Smooth muscle cell (in vitro differentiated cells): ENCODE measurements at regions not wholly inside any gene's neighbourhood (a gene's known extent, or its start where the extent isn't known, plus 50 kb on each side); places are given as distances from the start of the nearest gene placed in this dataset.

ENCODE experiments used
- DNase-seq: peaks from one replicate; lab custom pipeline; 2025; ENCODE audit not compliant: unreplicated experiment; lab: John Stamatoyannopoulos, UW
- H2AFZ ChIP-seq: fragments of 200-600 bp; sonication (generic); 2 replicates; pipeline ENCODE4 v1.6.0; 2016; ENCODE audit warnings: antibody characterized with exemption, low read depth, mild to moderate bottlenecking
- H3F3A ChIP-seq: fragments of 200-600 bp; sonication (generic); 2 replicates; pipeline ENCODE4 v1.6.0; 2017; ENCODE audit warnings: antibody characterized with exemption, low read depth
- H3K27ac ChIP-seq: fragments of 200-600 bp; sonication (generic); 2 replicates; pipeline ENCODE4 v1.5.1; 2016; ENCODE audit warnings: low read depth, mild to moderate bottlenecking
- H3K27me3 ChIP-seq: fragments of 200-600 bp; sonication (generic); 2 replicates; pipeline ENCODE4 v1.6.1; 2016; ENCODE audit warnings: low read depth, mild to moderate bottlenecking
- H3K36me3 ChIP-seq: fragments of 200-600 bp; sonication (generic); 2 replicates; pipeline ENCODE4 v1.5.1; 2016; ENCODE audit warnings: low read depth
- H3K4me1 ChIP-seq: fragments of 200-600 bp; sonication (generic); 2 replicates; pipeline ENCODE4 v1.5.1; 2016; ENCODE audit warnings: low read depth
- H3K4me2 ChIP-seq: fragments of 200-600 bp; sonication (generic); 2 replicates; pipeline ENCODE4 v1.6.0; 2016; ENCODE audit warnings: mild to moderate bottlenecking
- H3K4me3 ChIP-seq: fragments of 200-600 bp; sonication (generic); 2 replicates; pipeline ENCODE4 v1.5.1; 2016; ENCODE audit warnings: mild to moderate bottlenecking
- H3K79me2 ChIP-seq: fragments of 200-600 bp; sonication (generic); 2 replicates; pipeline ENCODE4 v1.6.0; 2016; ENCODE audit warnings: low read depth, mild to moderate bottlenecking
- H3K9ac ChIP-seq: fragments of 200-600 bp; sonication (generic); 2 replicates; pipeline ENCODE4 v1.6.0; 2016; ENCODE audit warnings: low read depth
- H3K9me3 ChIP-seq: fragments of 200-600 bp; sonication (generic); replicated peaks from 2 replicates; pipeline ENCODE4 v1.5.1; 2016; ENCODE audit warnings: low read depth
- H4K20me1 ChIP-seq: fragments of 200-600 bp; sonication (generic); 2 replicates; pipeline ENCODE4 v1.6.0; 2016; ENCODE audit warnings: low read depth
- CTCF ChIP-seq: fragments of 200-600 bp; sonication (generic); IDR thresholded peaks from 2 replicates; pipeline ENCODE4 v1.5.1; 2017; ENCODE audit warnings: borderline replicate concordance, mild to moderate bottlenecking, antibody characterized with exemption; ENCODE audit not compliant: insufficient read depth, poor library complexity, severe bottlenecking
- WGBS: methylation state at CpG from one replicate; pipeline ENCODE4 v1.1.7; 2016; ENCODE audit warnings: low lambda C conversion rate; 5-methylcytosine and 5-hydroxymethylcytosine counted together

DNA sequence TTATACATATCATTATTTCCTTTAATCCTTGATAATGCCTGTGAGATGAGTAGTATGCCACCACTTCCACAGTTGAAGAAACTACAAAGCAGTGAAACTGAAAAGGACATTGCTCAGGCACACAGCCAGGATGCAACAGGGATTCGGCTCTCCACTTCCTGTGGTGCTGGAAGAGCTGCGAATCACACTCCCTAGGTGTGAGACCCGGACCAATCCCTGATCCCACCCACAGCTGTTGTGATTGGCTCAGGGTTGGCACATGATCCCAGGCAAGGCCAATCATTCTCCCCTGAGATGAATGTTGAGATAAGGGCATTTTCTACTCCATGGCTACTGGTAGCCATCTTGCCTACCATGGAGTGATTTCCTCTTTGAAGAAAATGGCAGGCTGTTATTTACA lies 218.2 kb downstream of the TMEM114 start:
- H3K9me3 ChIP-seq, result no peaks in the 10 kb centered on the region
- H3K4me3 ChIP-seq, result no peak overlapping the region
- WGBS, result 84% methylated on average over 3 of the region's 3 CpGs
- no peaks in the 10 kb centered on the region for H3K36me3 ChIP-seq
- TF ChIP-seq CTCF, result no peak
- H3K79me2 ChIP-seq, result no peaks in the 10 kb centered on the region
- no peak overlapping the region for H3K9ac ChIP-seq
- H4K20me1 ChIP-seq, result no peaks in the 10 kb centered on the region
- H3K4me1 ChIP-seq, result no peaks in the 10 kb centered on the region
- no peaks in the 10 kb centered on the region for H3K27me3 ChIP-seq
- H3K27ac ChIP-seq, result no peak overlapping the region
- no peak overlapping the region for H3K4me2 ChIP-seq
- H3F3A ChIP-seq, result no peaks in the 10 kb centered on the region
- DNase-seq, result no peak
- H2AFZ ChIP-seq, result no peak overlapping the region

- no peak overlapping the region for H3K27ac ChIP-seq
- H3K4me3 ChIP-seq, result no peak overlapping the region
- H3K79me2 ChIP-seq, result no peaks in the 10 kb centered on the region
- no peaks in the 10 kb centered on the region for H3K9me3 ChIP-seq
- no peak overlapping the region for H2AFZ ChIP-seq
- no peaks in the 10 kb centered on the region for H3K36me3 ChIP-seq
- no peaks in the 10 kb centered on the region for H3K4me1 ChIP-seq
- DNase-seq, result no peak
- 48% methylated on average over 4 of the region's 4 CpGs for WGBS
- no peak overlapping the region for H3K9ac ChIP-seq
- TF ChIP-seq CTCF, result no peak
- no peaks in the 10 kb centered on the region for H3K27me3 ChIP-seq
- H3F3A ChIP-seq, result no peaks in the 10 kb centered on the region
- no peak overlapping the region for H3K4me2 ChIP-seq
- H4K20me1 ChIP-seq, result no peaks in the 10 kb centered on the region
Measured at GRCh38 chr16:8370374-8371270, 219.7 kb downstream of the TMEM114 start.

DNA sequence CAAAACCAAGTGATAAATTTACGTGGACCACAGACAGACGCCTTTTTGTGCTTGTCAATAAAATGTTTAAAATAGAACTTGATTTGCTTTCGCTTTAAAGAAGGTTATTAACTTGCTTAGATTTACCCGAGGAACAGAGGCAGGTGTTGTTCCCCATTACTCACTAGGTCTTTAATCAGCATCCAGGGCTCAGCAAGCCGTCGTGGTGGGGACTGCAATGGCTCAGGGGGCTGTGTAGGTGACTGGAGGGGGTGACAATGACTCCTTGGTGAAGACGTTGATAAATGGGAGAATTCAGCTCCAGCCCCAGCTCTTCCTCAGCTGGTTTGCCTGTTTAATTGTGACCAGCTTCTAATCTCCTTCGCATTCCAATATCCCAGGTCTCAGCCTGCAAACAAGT lies 231.4 kb downstream of the TMEM114 start:
- H3K9me3 ChIP-seq, result no peaks in the 10 kb centered on the region

More for the DNA sequence above, 231.4 kb downstream of the TMEM114 start:
- Histone ChIP-seq H4K20me1 (no peaks in the 10 kb centered on the region), H3K27me3 (peaks cover 4% of the 10 kb centered on the region), H3K36me3 (no peaks in the 10 kb centered on the region), H3K4me2 (no peak overlapping the region), H3K4me1 (no peaks in the 10 kb centered on the region), H3F3A (no peaks in the 10 kb centered on the region), H3K79me2 (no peaks in the 10 kb centered on the region), H2AFZ (no peak overlapping the region), H3K27ac (no peak overlapping the region), H3K9ac (no peak overlapping the region), H3K4me3 (no peak overlapping the region)
- TF ChIP-seq CTCF, result no peak
- no peak for DNase-seq
- 68% methylated on average over 8 of the region's 8 CpGs for WGBS
